Calu3 (cell line): ENCODE measurements at regions not wholly inside any gene's neighbourhood (a gene's known extent, or its start where the extent isn't known, plus 50 kb on each side); places are given as distances from the start of the nearest gene placed in this dataset.

Source experiments
- BruUV-seq: library from RNA; stranded (reverse); fragments of 400-500 nt; replicated peaks from 2 replicates; lab custom pipeline; 2021; lab: Mats Ljungman, UMichigan
- CTCF ChIA-PET: fragments of 300-600 bp; sonication (Branson Sonifier 250); formaldehyde crosslinking; loops from one replicate; lab custom pipeline; 2022; ENCODE audit warnings: antibody characterized with exemption; lab: Charles Lee
- DNase-seq: peaks from one replicate; pipeline ENCODE4 v3.0.0; 2022
- H3K27ac Mint-ChIP-seq: one replicate; pipeline ENCODE4 v1.8.0; 2022; ENCODE audit warnings: mixed read lengths; ENCODE audit not compliant: unreplicated experiment
- H3K27me3 Mint-ChIP-seq: one replicate; pipeline ENCODE4 v1.8.0; 2022; ENCODE audit warnings: mixed read lengths; ENCODE audit not compliant: unreplicated experiment
- H3K36me3 Mint-ChIP-seq: one replicate; pipeline ENCODE4 v1.8.0; 2022; ENCODE audit warnings: mild to moderate bottlenecking, moderate library complexity, mixed read lengths; ENCODE audit not compliant: insufficient read depth, unreplicated experiment
- H3K4me1 Mint-ChIP-seq: one replicate; pipeline ENCODE4 v1.8.0; 2022; ENCODE audit warnings: mild to moderate bottlenecking, low read depth, mixed read lengths; ENCODE audit not compliant: unreplicated experiment
- H3K4me3 Mint-ChIP-seq: one replicate; pipeline ENCODE4 v1.8.0; 2022; ENCODE audit warnings: mild to moderate bottlenecking, low read depth, moderate library complexity, mixed read lengths; ENCODE audit not compliant: unreplicated experiment
- H3K9me3 Mint-ChIP-seq: one replicate; pipeline ENCODE4 v1.8.0; 2022; ENCODE audit warnings: low read depth, mixed read lengths; ENCODE audit not compliant: unreplicated experiment
- CTCF ChIP-seq: fragments of 200-600 bp; IDR thresholded peaks from one replicate; pipeline ENCODE4 v1.8.0; 2022; ENCODE audit warnings: antibody characterized with exemption; ENCODE audit not compliant: unreplicated experiment
- intact Hi-C: fragments of 100-400 bp; cut with micrococcal nuclease; formaldehyde crosslinking; loops from one replicate; pipeline ENCODE4 v1.10.0; 2022; ENCODE audit not compliant: unreplicated experiment

- H3K36me3 Mint-ChIP-seq: no peaks in the 10 kb centered on the region
- no TSS peak for BruUV-seq
- H3K27me3 Mint-ChIP-seq: peaks cover 86% of the 10 kb centered on the region
- H3K4me1 Mint-ChIP-seq: no peaks in the 10 kb centered on the region
- H3K4me3 Mint-ChIP-seq: no peak overlapping the region
- CTCF ChIA-PET: no interaction called here
- no peak for TF ChIP-seq CTCF
- intact Hi-C loops: no loop called here
- no peaks in the 10 kb centered on the region for H3K9me3 Mint-ChIP-seq
- no peak overlapping the region for H3K27ac Mint-ChIP-seq
- no peak for DNase-seq
Observed at GRCh38 chr12:107446476-107446875, 239.1 kb upstream of the PWP1 start.

GRCh38 chr12:107447336-107447735, 238.3 kb upstream of the PWP1 start:
- H3K4me3 Mint-ChIP-seq: no peak overlapping the region
- H3K9me3 Mint-ChIP-seq: no peaks in the 10 kb centered on the region
- H3K36me3 Mint-ChIP-seq: no peaks in the 10 kb centered on the region
- peaks cover 94% of the 10 kb centered on the region for H3K27me3 Mint-ChIP-seq
- no TSS peak for BruUV-seq
- no peak for DNase-seq
- H3K4me1 Mint-ChIP-seq: no peaks in the 10 kb centered on the region
- H3K27ac Mint-ChIP-seq: no peak overlapping the region
- CTCF ChIA-PET: no interaction called here
- intact Hi-C loops: no loop called here
- no peak for TF ChIP-seq CTCF

GRCh38 chr12:107448198-107448597, 237.4 kb upstream of the PWP1 start:
- peaks cover 96% of the 10 kb centered on the region for H3K27me3 Mint-ChIP-seq
- CTCF ChIA-PET: no interaction called here
- H3K9me3 Mint-ChIP-seq: no peaks in the 10 kb centered on the region
- intact Hi-C loops: no loop called here
- DNase-seq: no peak
- no peak overlapping the region for H3K4me3 Mint-ChIP-seq
- BruUV-seq: no TSS peak
- H3K4me1 Mint-ChIP-seq: no peaks in the 10 kb centered on the region
- TF ChIP-seq CTCF: peak; percentile 12
- H3K27ac Mint-ChIP-seq: no peak overlapping the region
- H3K36me3 Mint-ChIP-seq: no peaks in the 10 kb centered on the region

GRCh38 chr12:107449891-107450290, 235.7 kb upstream of the PWP1 start:
- no peak for TF ChIP-seq CTCF
- Mint-ChIP-seq H3K27ac (no peak overlapping the region), H3K4me1 (no peaks in the 10 kb centered on the region), H3K36me3 (no peaks in the 10 kb centered on the region), H3K27me3 (peaks cover 94% of the 10 kb centered on the region), H3K4me3 (no peak overlapping the region), H3K9me3 (no peaks in the 10 kb centered on the region)
- BruUV-seq: no TSS peak
- no peak for DNase-seq
- CTCF ChIA-PET: interaction anchor here (0.6 kb wide), 2 partner anchors 80 to 106 kb away, joined by 3 to 5 read pairs; no protein-coding TSS in a partner anchor
- intact Hi-C loops: no loop called here
